ENCODE measurements at regions not wholly inside any gene's neighbourhood (a gene's known extent, or its start where the extent isn't known, plus 50 kb on each side); places are given as distances from the start of the nearest gene placed in this dataset.

GRCh38 chr15:53404930-53405493, 354.5 kb downstream of the WDR72 start:
- no peak overlapping the region for H3K4me3 ChIP-seq (ENCODE audit: control insufficient read depth, low read depth, low read length)
- DNase-seq (ENCODE audit: low read depth): no peak
- TF ChIP-seq, protein P1, sequence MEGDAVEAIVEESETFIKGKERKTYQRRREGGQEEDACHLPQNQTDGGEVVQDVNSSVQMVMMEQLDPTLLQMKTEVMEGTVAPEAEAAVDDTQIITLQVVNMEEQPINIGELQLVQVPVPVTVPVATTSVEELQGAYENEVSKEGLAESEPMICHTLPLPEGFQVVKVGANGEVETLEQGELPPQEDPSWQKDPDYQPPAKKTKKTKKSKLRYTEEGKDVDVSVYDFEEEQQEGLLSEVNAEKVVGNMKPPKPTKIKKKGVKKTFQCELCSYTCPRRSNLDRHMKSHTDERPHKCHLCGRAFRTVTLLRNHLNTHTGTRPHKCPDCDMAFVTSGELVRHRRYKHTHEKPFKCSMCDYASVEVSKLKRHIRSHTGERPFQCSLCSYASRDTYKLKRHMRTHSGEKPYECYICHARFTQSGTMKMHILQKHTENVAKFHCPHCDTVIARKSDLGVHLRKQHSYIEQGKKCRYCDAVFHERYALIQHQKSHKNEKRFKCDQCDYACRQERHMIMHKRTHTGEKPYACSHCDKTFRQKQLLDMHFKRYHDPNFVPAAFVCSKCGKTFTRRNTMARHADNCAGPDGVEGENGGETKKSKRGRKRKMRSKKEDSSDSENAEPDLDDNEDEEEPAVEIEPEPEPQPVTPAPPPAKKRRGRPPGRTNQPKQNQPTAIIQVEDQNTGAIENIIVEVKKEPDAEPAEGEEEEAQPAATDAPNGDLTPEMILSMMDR (IDR thresholded peaks at IDR 0.05; ENCODE audit: control insufficient read depth, insufficient read depth, low read depth, low read length, missing control alignments): no peak

DNA sequence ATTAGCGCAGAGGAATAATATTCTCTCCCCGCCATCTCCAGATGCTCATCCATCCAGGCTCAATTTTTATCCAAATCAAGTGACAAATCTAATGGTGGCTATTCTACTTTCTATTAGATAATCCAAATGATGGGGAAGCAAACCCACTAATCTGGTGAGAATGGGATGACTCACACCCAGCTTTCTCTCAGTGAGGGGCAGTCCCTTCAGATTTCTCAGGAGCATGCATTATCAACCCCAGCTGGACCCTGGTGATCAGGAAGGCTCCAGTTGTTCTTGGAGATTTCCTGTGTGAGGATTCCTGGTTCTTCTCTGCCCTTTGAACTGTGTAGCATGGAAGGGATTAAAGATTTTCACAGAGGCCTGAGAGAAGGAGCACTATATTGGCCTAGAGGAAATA, 358.0 kb downstream of the WDR72 start:
- H3K4me3 ChIP-seq (ENCODE audit: control insufficient read depth, low read depth, low read length): no peak overlapping the region
- TF ChIP-seq, protein P1 (IDR thresholded peaks at IDR 0.05; ENCODE audit: control insufficient read depth, insufficient read depth, low read depth, low read length, missing control alignments): no peak
- DNase-seq (ENCODE audit: low read depth): no peak

- TF ChIP-seq, protein P1 (IDR thresholded peaks at IDR 0.05; ENCODE audit: control insufficient read depth, insufficient read depth, low read depth, low read length, missing control alignments): no peak
- no peak for DNase-seq (ENCODE audit: low read depth)
- no peak overlapping the region for H3K4me3 ChIP-seq (ENCODE audit: control insufficient read depth, low read depth, low read length)
Measured at GRCh38 chr15:53400986-53401385, 358.5 kb downstream of the WDR72 start.

DNA sequence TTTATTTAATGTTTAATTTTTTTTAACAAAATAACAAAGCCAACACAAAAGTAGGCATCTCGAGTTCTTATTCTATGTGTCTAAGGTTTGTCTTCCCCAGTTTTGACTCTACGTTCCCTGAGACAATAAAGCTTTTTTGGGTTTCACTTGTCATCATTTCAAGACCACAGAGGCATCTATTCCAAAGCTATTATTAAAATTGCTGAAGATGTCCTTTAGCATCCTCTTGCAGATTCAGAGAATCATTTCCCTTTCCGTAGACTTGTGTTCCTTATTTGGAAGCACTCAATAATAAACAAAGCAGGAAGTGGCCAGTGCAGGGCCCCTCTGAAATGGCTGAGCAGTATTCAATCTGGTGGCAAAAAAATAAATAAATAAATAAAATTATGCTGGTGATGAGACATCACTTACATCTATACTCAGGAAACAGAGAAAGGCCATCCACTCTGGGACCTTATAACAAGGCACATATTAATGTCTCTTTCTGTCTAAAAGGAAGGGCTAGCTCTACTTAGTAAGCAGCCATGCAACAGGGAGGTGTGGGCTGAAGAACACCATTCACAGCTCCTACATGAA, 362.3 kb downstream of the WDR72 start:
- TF ChIP-seq, protein P1 (IDR thresholded peaks at IDR 0.05; ENCODE audit: control insufficient read depth, insufficient read depth, low read depth, low read length, missing control alignments): no peak

GRCh38 chr15:53395871-53396270, 363.6 kb downstream of the WDR72 start:
- no peak overlapping the region for H3K4me3 ChIP-seq (ENCODE audit: control insufficient read depth, low read depth, low read length)
- TF ChIP-seq, protein P1 (IDR thresholded peaks at IDR 0.05; ENCODE audit: control insufficient read depth, insufficient read depth, low read depth, low read length, missing control alignments): no peak
- DNase-seq (ENCODE audit: low read depth): no peak

More for the DNA sequence above, 362.3 kb downstream of the WDR72 start:
- no peak overlapping the region for H3K4me3 ChIP-seq (ENCODE audit: control insufficient read depth, low read depth, low read length)
- DNase-seq (ENCODE audit: low read depth): no peak

DNA sequence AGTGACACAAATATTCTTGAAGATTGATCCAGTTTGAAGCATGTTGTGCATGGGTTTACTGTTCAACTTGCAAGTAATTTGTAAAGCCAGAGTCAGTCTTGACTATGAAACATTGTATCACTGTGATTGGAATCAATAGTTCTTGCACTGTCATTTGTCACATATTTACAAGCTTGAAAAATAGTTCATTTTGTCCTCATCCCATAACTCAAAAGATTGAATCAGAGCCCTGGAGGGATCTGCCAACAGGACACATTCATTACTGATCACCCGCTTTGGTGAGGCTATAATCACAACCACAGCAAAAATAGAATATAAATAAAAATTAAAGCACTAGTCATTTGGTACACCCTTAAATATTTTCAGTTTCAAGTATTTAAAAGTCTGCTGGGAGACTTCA, 368.9 kb downstream of the WDR72 start:
- DNase-seq (ENCODE audit: low read depth): no peak
- no peak overlapping the region for H3K4me3 ChIP-seq (ENCODE audit: control insufficient read depth, low read depth, low read length)
- TF ChIP-seq, protein P1 (IDR thresholded peaks at IDR 0.05; ENCODE audit: control insufficient read depth, insufficient read depth, low read depth, low read length, missing control alignments): no peak
